Ureter (tissue), 1 donor: ENCODE measurements at regions not wholly inside any gene's neighbourhood (a gene's known extent, or its start where the extent isn't known, plus 50 kb on each side); places are given as distances from the start of the nearest gene placed in this dataset.

ENCODE experiments used
- DNase-seq: peaks from one replicate; pipeline ENCODE4 v3.0.0-alpha.2; 2020; ENCODE audit warnings: low spot score
- donor health status: DM: yes; HTN: yes; CAD: no.

DNA sequence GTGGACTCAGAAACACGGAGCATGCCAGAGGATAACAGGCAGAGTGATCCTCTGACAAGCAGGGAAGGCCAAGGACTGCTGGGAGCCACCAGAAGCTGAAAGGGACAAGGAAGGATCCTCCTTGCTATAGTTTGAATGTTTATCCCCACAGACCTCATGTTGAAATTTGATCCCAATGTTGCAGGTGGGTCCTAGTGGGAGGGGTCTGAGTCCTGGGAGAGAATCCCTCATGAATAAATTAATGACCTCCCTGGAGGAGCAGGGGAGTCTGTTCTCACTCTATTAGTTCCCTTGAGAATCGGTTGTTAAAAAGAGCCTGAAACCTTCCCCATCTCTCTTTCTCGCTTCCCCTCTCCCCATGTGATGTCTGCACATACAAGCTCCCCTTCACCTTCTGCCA is 124.4 kb downstream of the FBXO15 start:
- DNase-seq: no peak

DNA sequence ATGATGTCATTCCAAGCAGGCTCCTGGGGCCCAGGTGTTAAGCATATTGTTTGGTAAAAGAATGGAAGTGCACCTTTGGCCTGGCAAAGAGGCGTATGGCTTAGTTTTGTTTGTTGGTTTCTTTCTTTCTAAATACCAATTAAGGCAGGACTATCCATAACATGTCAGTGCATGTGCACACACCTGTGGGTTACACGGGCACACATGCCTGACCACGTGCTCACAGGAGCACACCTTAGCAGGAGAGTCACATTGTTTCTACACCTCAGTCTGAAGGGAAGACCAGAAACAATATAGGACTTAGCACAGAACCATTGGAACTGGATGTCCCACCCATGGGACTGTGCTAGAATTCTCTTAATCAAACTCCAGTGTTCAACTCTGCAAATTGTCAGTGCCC is 127.8 kb downstream of the FBXO15 start:
- no peak for DNase-seq

GRCh38 chr18:74013955-74014354 is 133.7 kb downstream of the FBXO15 start:
- DNase-seq: no peak

DNA sequence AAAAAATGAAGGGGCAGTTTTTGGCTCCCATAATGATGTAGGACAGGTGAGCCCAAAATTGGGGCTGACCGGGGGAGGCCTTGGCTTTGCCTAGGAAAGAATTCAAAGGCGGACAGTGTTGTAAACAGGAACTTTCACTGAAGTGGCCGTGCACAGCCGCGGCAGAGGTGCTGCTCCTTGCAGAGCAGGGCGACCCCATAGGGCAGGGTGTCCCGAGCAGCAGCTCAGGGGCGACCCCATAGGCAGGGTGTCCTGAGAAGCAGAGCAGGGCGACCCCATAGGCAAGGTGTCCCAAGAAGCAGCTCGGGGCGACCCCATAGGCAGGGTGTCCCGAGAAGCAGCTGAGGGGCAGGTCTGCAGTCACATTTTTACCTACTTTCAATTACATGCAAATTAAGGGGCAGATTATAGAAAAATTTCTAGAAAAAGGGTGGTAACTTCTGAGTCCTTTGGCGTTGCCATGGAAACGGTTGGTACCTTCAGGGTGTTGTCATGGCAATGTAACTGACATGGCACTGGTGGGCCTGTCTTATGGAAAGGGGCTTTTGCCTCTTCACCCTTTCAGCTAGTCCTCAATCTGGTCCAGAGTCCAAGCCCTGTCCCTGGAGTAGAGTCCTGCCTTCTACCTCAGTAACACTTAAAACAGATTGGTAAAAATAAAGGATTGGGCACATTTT is 134.5 kb downstream of the FBXO15 start:
- DNase-seq: no peak

- no peak for DNase-seq
Observed at GRCh38 chr18:74006143-74006542, 141.5 kb downstream of the FBXO15 start.

DNA sequence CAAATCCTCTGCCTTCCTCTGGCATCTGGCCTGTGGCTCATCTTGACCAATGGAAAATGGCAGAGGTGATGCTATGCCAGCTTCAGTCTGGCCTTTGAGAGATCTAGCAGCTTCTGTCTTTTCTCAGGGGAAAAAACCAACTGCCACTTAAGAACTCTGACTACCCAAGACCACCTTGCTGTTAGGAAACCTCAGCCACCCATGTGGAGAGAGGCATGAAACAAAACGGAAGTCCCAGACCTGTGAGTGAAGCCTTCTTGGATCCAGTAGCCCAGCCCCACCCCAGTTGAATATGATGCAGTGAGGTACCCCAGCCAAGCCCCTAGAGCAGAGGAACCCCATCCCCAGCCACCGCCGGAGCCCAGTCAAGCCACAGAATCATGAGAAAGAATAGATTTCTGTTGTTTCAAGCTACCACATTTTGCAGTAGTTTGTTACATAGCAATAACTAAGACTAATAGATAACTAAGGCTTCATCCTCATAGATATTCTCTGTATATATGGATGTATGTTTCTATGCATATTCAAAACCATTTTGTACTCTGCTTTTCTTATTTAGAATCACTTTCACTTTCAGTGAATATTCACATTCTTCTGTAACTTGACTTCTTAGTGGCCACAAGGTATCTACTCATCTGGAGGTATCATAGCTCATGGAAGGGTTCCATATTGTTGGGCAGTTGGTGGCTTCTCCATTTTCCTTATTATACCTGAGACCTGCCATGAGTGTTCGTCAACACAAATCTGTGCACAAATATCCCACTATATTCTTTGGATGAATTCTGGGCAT is 142.1 kb downstream of the FBXO15 start:
- DNase-seq: no peak

DNA sequence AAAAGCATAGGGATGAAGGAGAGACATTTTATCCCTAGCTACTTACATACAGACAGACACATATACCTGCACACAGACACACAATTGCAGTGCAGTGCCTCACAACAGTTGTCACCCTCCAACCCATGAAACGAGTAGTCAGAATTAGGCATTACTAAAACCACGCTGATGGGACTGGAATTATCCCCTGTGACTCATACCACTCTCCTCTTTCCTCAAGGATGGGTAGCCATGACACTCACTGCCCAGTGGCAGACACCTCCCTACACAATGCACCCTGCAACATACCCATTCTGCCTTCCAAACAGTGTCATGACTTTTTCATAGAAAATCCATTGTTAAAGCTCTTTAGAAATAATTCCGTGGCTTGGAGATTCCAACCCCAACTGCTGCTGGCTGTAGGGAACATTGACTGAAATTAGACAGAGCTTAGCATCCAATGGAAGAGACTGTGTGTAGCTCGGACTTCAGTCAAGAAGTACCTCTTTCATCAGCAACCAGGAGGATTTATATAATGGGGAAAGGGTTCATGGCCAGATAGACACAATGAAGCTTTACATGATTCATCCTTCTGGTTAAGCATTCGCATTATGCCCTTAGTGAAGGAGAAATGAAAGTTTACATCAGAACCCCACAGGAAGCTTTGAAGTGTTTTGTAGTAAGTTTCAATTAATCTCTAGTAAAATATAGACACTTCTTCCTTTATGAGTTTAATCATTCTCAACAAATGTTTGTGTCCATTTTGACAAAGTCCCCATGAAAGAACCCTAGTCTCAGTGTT is 155.2 kb downstream of the FBXO15 start:
- no peak for DNase-seq

DNA sequence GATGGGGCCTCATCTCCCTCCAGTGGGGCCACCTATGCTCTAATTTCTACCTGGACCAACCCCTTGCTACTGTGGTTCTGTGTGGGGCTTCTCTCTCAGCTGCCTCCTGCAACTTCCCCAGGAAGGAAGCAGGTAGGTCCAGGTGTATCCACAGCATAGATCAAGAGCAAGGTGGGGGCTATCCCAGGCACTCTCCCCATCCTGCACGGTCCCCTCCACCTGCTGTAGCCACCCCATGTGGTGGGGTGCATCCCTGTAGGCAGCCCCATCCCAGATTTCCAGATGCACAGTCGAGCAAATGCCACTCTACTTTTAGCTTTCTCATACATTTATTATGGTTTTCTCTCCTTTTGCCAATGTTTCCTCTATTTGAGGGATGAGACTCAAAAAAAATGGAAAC is 156.1 kb downstream of the FBXO15 start:
- no peak for DNase-seq

DNA sequence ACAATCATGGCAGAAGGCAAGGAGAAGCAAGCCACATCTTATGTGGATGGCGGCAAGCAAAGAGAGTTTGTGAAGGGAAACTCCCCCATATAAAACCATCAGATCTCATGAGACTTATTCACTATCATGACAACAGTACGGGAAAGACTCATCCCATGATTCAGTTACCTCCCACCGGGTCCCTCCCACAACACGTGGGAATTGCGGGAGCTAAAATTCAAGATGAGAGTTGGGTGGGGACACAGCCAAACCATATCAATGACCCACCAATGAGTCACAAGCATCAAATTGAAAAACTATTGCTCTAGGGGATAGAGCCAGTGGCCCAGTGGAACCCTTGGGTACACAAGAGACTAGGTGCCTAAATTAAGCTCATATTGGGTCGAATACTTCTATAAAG is 157.4 kb downstream of the FBXO15 start:
- DNase-seq: no peak

DNA sequence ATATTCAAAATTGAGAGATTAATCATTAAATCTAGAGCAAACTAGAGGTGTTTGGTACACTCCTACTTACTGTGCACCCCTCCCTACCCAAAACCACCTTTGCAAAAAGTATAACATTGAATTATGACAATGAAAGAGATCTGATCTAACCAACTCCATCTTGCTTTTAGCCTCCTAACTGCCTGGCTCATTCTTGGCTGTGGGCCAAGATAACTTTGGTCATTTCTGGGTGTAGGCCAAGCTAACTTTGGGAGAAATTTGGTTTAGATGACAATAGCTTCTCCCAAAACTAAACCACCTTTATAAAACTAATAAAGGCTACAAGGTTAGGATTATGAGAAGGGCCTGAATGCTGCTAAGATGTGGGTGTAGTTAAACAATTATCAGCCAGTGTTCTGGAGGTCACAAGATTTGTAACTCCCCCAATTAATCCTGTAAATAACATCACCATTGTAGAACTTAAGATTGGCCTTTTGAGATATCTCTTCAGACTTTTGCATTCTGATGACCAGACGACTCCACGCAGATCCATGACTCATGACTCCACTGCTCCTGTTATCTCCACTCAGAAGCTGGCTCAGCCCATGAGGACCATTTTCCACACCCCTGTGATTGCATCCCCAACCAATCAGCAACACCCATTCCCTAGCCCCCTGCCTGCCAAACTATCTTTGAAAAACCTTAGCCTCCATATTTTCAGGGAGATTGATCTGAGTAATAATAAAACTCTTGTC is 160.2 kb downstream of the FBXO15 start:
- no peak for DNase-seq

DNA sequence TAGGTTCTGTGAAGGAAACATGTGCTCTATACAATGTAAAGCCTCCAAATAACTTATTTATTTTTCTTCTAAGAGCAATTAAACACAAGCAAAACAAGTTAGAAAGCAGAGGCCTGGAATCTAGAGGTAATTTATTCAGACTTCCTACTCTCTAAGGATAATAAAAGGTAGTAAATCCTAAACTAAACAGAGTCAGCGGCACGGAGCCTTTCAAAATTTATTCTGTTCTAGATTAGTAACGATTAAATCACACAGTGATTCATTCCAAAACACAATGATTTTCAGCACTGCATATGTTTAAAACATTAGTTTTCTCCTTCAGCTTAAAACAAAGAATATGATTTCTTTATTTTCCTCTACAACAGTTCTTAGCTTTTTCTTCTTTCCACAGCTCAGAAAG is 160.9 kb downstream of the FBXO15 start:
- DNase-seq: no peak

DNA sequence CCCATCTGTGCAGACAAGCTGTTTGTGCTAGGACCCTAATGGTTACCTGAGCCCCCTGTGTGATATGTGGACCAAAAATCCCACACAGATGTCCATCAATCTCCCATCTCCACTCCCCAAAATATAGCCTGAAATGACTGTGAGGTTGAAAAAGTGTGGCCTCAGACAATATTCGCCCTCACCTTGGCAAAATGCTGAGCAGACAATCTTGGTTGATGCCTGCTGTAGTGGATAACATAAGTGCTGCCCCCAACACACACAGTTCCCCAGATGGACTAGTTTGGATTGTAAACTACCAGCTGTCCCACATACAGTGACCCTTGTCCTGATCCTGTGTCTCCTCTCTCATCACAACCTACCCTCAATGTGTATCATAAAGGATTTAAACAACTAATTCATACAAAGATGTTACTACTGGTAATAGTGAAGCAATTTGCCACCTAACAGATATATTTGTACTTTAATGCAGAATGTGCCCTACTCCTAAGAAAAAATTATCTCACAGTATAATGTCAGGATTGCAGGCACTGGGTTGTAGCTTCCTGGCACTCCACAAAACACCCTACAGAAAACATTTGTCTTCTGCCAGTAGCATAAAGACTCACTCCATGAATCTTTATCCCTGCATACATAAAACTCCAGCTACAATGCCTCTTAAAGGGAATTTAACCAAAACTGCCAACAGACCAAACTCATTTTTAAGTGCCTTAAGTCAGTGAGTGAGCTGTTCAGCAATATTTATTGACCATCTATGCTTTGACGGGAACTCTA is 161.6 kb downstream of the FBXO15 start:
- DNase-seq: no peak

GRCh38 chr18:73983970-73984369 is 163.7 kb downstream of the FBXO15 start:
- no peak for DNase-seq

- no peak for DNase-seq
Observed at GRCh38 chr18:73983496-73983895, 164.1 kb downstream of the FBXO15 start.

GRCh38 chr18:73981796-73982195 is 165.8 kb downstream of the FBXO15 start:
- no peak for DNase-seq

- no peak for DNase-seq
Observed at GRCh38 chr18:73980289-73980979, 167.2 kb downstream of the FBXO15 start.

DNA sequence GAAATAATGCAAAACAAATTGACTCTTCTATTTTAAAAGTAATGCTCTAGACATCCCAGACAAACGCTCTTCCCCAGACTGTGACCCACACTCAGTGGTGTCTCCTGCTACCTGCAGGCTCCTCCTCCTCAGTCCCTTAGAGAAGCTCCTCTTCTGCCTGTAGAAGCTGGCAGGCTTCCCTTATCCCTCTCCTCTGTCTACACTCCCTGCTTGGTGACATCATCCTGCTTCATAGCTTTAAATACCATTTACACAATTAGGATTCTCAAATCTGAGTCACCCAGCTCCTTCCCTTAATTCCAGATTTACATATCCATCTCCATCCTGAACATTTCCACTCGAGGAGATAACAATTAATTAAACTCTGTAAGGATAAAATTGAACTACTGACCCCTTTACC is 167.9 kb downstream of the FBXO15 start:
- DNase-seq: no peak

DNA sequence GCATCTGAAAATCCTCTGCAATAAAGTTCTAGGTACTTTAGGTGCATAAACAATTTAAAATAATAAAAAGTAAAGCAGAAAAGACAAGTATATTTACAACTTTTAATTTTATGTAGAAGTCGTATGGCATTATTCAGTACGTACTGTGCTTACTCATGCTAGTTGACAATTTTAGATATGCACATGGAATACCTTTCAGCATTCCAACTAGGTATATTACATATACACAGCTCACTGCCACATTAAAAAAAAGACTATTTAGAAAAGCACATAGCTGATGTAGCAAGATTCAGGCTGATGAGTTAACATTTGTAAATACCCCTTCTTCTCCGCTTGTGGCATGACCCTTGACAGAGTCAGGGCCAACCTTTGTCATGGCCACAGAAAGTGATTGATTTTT is 171.2 kb downstream of the FBXO15 start:
- no peak for DNase-seq

DNA sequence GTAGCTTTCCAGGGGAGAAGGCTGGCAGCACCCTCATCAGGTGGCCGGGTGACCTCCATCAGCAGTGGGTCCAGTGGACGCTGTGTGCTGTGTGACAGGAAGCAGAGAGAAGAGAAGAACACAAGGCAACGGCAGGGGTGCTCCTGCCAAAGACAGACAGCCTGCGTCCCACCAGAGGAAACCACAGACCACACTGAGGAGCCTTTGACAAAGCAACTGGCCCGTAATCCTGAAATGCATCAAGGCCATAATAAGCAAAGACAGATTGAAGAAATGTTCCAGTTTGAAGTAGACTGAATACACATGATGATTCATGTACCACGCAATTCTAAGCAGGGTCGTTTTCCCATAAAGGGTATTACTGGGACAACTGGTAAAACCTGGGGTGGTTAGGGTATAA is 172.4 kb downstream of the FBXO15 start:
- no peak for DNase-seq

DNA sequence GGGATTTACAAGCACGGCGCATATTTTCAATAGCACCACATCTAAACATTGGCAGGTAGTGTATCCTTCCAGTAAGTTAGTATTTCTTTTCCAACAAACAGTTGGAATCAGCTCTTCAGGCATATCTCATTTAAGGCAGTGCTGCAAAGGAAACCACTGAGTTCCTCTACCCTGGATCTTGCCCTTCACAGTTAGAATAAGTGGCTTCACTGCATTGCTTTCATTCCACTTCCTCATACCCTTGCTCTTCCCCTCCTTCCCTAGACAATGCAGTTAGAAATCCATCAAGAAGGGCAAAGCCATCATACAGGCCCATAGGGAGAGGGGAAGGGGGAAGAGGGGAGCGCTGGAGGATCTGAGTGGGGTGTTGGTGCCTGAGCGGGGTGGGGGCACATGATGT is 173.7 kb downstream of the FBXO15 start:
- no peak for DNase-seq

DNA sequence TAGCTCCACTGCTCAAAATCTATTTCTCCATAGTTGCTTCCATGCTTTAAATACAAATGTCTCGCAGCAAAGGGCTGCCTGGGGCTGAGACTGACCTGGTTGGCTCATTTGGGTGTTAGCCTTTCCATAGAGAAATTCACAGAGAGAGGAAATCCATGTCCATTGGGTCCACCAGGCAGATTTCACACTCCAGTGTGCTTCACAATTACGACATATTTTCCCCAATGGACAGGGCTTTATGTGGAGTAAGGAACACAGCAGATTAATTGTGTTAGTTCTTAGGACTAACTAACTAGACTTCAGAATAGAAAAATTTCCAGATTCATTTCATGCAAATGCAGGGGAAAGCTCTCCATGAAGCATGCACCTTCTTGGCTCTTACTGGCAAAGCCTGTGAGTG is 180.7 kb downstream of the FBXO15 start:
- no peak for DNase-seq
